Kidney capillary endothelial cell (primary cell): ENCODE measurements at regions not wholly inside any gene's neighbourhood (a gene's known extent, or its start where the extent isn't known, plus 50 kb on each side); places are given as distances from the start of the nearest gene placed in this dataset.
"Not testable (repeated sequence)": the region's sequence is repeated elsewhere in the genome, so short reads cannot be mapped to it uniquely, and the experiment has no call there.

ENCODE experiments used
- DNase-seq: peaks from one replicate; pipeline ENCODE4 v3.0.0-alpha.2; 2018; ENCODE audit warnings: low spot score

- DNase-seq = no peak
These were observed 105.7 kb downstream of the RTP4 start for GRCh38 chr3:187473778-187474406.

DNA sequence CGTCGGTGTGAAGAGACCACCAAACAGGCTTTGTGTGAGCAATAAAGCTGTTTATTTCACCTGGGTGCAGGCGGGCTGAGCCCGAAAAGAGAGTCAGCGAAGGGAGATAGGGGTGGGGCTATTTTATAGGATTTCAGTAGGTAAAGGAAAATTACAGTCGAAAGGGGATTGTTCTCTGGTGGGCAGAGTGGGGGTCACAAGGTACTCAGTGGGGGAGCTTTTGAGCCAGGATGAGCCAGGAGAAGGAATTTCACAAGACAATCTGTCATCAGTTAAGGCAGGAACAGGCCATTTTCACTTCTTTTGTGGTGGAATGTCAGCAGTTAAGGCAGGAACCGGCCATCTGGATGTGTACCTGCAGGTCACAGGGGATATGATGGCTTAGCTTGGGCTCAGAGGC lies 98.1 kb downstream of the RTP4 start:
- not testable (repeated sequence) for DNase-seq

DNA sequence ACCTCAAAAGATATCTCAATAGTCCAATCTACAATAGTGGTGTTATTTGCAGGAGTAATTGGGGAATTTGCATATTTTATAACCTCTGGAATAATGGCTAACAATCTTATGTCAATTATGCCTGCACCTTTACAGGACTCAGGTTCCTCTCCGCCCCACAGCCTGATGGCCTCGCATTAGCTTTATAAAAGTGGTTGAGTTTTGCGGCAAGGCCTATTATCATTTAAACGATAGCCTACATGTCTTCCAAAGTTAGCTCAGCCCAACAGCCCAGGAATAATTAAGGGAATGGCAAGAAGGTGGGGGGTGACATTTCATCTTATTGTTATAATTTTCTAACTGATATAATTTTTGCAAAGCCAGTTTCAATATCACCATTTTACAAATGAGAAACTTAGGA lies 97.3 kb downstream of the RTP4 start:
- no peak for DNase-seq

GRCh38 chr3:187464682-187465081 lies 96.5 kb downstream of the RTP4 start:
- DNase-seq = no peak

DNA sequence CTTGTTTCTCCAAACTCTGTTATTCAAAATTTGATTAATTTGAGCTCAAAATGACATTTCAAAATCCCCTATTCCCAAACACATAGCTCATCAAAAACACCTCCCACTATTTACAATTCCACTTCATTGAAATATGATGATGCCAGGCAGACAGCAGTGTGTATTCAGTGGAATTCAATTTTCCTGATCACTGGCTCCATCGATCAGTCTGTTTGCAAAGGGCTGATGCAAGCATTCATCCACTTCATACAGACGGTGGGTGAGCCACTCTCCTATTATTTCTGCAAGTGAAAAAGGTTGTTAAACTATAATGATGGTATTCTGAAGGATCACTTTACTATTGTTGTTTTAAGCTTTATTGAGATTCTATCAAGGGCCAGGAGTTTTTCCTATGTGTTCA lies 90.7 kb downstream of the RTP4 start:
- DNase-seq = no peak

GRCh38 chr3:187458383-187458782 lies 90.2 kb downstream of the RTP4 start:
- DNase-seq = no peak

DNA sequence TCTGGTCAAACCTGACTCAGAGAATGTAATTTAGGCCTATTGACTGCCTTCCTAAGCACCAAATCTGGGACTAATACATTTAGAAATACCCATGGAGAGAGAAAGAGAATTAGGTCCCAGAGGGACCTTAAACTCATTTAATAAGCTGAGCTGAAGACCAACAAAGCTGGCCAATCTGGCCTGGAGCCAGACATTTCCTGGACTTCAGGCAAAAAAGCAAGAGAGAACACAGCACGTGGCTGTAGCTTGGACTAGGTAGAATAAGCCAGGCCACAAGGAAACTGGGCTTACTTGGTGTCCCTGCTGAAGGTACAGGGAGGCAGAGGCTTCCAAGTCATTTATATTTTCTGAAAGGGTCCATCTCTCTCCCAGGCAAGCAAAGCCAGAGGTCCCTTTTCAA lies 88.1 kb downstream of the RTP4 start:
- DNase-seq = no peak

- DNase-seq = no peak
These were observed 86.1 kb downstream of the RTP4 start for GRCh38 chr3:187454085-187454815.

- DNase-seq = no peak
These were observed 82.4 kb downstream of the RTP4 start for GRCh38 chr3:187450431-187451190.

GRCh38 chr3:187448674-187449073 lies 80.5 kb downstream of the RTP4 start:
- no peak for DNase-seq

DNA sequence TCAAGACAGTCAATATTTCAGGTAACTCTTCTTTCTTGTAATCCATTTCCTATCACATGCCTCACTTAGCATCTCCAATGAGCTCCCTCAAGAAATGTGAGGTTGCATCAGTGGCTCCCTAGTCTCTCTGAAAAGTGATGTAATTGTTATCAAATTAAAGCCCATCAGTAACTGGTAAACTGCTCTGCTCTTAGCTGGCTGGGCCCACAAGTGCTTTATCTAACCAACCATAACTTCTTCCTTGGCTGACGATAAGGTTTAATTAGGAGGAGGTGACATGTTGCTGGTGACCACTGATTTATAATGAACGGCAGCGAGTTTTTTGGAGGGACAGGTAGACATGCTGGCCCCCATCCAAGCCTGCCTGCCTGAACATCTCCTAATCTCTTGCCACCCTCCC lies 79.6 kb downstream of the RTP4 start:
- DNase-seq = no peak

DNA sequence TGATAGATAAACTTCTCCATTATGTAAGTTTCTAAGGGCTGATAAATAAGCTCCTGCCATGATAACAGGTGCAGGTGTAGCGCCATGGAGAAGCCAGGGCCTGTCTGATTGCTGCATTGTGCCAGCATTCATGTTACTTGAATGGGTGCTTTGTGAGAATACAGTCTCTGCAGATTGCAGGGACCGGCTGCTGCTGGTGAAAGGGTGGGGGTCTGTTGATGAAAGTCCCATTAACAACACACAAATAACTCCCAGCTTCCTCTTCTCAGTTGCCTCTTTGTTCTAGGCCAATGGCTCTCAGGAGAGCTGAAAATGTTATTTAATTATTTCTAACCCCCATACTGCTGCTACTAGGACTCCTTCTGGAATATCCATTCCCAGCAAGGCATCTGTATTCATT lies 77.2 kb downstream of the RTP4 start:
- DNase-seq = no peak

DNA sequence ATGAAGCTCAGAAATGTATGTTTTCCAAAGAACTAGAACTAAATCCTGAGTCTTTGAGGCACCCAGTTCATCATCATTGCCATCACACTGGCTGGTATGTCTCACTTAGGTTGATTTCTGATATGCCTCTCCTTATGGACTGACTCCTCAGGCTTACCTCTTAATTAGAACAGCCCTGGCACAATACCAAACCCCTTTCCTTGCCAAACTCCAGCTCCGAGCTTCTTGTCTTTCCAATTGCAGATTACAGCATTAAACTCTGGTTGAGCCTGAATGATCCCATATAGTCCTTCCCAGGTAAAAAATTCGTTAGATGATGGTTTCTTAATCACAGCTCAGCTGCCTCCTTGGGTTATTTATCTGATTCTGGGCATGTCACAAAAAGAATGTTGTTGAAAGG lies 66.3 kb downstream of the RTP4 start:
- DNase-seq = no peak

GRCh38 chr3:187430576-187430975 lies 62.4 kb downstream of the RTP4 start:
- no peak for DNase-seq
